Peyer's patch (tissue), 4 donors: ENCODE measurements at regions not wholly inside any gene's neighbourhood (a gene's known extent, or its start where the extent isn't known, plus 50 kb on each side); places are given as distances from the start of the nearest gene placed in this dataset.

Experiments used
- DNase-seq, 3 donors: peaks; one replicate each; pipeline ENCODE4 v3.0.0-alpha.2; 2017 to 2019
- H3K27ac ChIP-seq, 4 donors: fragments of 200-600 bp; sonication (generic); one replicate each; pipeline ENCODE4 v1.5.1; 2016 to 2019
- H3K27me3 ChIP-seq, 2 donors: fragments of 200-600 bp; sonication (generic); one replicate each; pipeline ENCODE4 v1.5.1; 2019
- H3K36me3 ChIP-seq, 3 donors: fragments of 200-600 bp; sonication (generic); one replicate each; pipeline ENCODE4 v1.5.1; 2016 to 2019
- H3K4me1 ChIP-seq, 4 donors: fragments of 200-600 bp; sonication (generic); one replicate each; pipeline ENCODE4 v1.5.1; 2016 to 2019
- H3K4me3 ChIP-seq, 4 donors: fragments of 200-600 bp; sonication (generic); 1 replicate in 3 of 4; 2 replicates in 1 of 4; pipeline ENCODE4 v1.5.1; 2016 to 2019; ENCODE audit warnings: mild to moderate bottlenecking in 1 of 4
- H3K9me3 ChIP-seq, 4 donors: fragments of 200-600 bp; sonication (generic); one replicate each; pipeline ENCODE4 v1.5.1; 2016 to 2019; ENCODE audit warnings: mild to moderate bottlenecking in 1 of 4
- POLR2A ChIP-seq, 2 donors: fragments of 450-650 bp; IDR thresholded peaks; one replicate each; pipeline ENCODE4 v1.5.1; 2017; ENCODE audit warnings: antibody characterized with exemption in 2 of 2, mild to moderate bottlenecking in 2 of 2, moderate library complexity in 2 of 2
- small RNA-seq, 2 donors: library from RNA; depleted of rRNA; stranded (forward); fragments of <200 nt; gene quantifications; one replicate each; pipeline ENCODE3, GENCODE V24; 2016
- TF ChIP-seq, protein P1 (sequence below), 6 experiments: fragments of 450-650 bp in 4 of 6; fragments of 200-600 bp in 2 of 6; sonication (generic) in 1 of 6; IDR thresholded peaks; one replicate each; pipeline ENCODE4 v1.5.1; 2017 to 2019; ENCODE audit warnings: antibody characterized with exemption in 6 of 6, mild to moderate bottlenecking in 3 of 6, moderate library complexity in 1 of 6

DNA sequence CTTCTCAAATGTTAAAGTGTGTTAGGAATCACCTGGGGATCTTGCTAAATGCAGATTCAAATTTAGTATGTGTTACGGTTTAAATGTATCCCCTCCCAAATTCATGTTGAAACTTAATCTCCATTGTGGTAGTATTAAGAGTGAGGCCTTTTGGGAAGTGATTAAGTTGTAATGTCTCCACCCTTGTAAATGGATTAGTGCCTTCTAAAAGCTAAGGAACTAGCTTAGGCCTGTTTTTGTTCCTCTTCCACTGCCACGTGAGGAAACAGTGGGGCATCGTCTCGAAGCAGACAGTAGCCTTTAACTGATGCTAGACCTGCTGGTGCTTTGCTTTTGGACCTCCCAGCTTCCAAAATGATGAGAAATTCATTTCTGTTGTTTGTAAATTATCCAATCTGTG lies 52.3 kb upstream of the SEMA3D start:
- Histone ChIP-seq H3K27me3 (no peaks in the 10 kb centered on the region), H3K27ac (no peak overlapping the region), H3K9me3 (no peaks in the 10 kb centered on the region), H3K4me1 (no peaks in the 10 kb centered on the region), H3K36me3 (no peaks in the 10 kb centered on the region), H3K4me3 (no peak overlapping the region)
- DNase-seq = no peak
- no peak for TF ChIP-seq POLR2A (IDR thresholded peaks at IDR 0.05)
- TF ChIP-seq, protein P1, sequence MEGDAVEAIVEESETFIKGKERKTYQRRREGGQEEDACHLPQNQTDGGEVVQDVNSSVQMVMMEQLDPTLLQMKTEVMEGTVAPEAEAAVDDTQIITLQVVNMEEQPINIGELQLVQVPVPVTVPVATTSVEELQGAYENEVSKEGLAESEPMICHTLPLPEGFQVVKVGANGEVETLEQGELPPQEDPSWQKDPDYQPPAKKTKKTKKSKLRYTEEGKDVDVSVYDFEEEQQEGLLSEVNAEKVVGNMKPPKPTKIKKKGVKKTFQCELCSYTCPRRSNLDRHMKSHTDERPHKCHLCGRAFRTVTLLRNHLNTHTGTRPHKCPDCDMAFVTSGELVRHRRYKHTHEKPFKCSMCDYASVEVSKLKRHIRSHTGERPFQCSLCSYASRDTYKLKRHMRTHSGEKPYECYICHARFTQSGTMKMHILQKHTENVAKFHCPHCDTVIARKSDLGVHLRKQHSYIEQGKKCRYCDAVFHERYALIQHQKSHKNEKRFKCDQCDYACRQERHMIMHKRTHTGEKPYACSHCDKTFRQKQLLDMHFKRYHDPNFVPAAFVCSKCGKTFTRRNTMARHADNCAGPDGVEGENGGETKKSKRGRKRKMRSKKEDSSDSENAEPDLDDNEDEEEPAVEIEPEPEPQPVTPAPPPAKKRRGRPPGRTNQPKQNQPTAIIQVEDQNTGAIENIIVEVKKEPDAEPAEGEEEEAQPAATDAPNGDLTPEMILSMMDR (IDR thresholded peaks at IDR 0.05) = no peak

DNA sequence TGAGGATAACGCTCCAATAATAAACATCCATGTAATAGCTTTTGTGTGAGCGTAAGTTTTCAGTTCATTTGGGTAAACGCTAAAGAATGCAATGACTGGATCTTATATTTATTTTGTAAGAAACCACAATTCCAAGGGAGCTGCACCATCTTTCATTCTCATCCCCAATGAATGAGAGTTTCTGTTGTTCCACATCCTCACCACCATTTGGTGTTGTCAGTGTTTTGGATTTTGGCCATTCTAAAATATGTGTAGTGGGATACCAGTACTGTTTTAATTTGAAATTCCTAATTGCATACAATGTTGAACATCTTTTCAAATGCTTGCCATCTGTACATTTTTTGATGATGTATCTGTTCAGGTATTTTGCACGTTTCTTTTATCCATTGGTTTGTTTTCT lies 50.9 kb upstream of the SEMA3D start:
- H3K27me3 ChIP-seq = no peaks in the 10 kb centered on the region
- no peak overlapping the region for H3K27ac ChIP-seq
- no peak for DNase-seq
- H3K9me3 ChIP-seq = no peaks in the 10 kb centered on the region
- H3K36me3 ChIP-seq = no peaks in the 10 kb centered on the region
- H3K4me1 ChIP-seq = no peaks in the 10 kb centered on the region
- no peak overlapping the region for H3K4me3 ChIP-seq
- TF ChIP-seq POLR2A (IDR thresholded peaks at IDR 0.05) = no peak
- TF ChIP-seq, protein P1 (IDR thresholded peaks at IDR 0.05) = no peak

Small RNAs in the stretch of these regions (small RNA-seq; reads per million reads assigned to genes)
- gene DYNLL1P7 = 0 reads per million in 2 donors
